Testis (tissue), 2 donors: ENCODE measurements at regions not wholly inside any gene's neighbourhood (a gene's known extent, or its start where the extent isn't known, plus 50 kb on each side); places are given as distances from the start of the nearest gene placed in this dataset.

ENCODE experiments used
- DNase-seq: peaks from one replicate; pipeline ENCODE4 v3.0.0-alpha.2; 2019
- H3K27ac ChIP-seq, 2 donors: fragments of 200-600 bp; sonication (generic); one replicate each; pipeline ENCODE4 v1.5.1; 2019
- H3K27me3 ChIP-seq: fragments of 200-600 bp; sonication (generic); one replicate; pipeline ENCODE4 v1.5.1; 2019
- H3K36me3 ChIP-seq: fragments of 200-600 bp; sonication (generic); one replicate; pipeline ENCODE4 v1.5.1; 2017; ENCODE audit warnings: low read depth; ENCODE audit errors: missing control alignments
- H3K4me1 ChIP-seq: fragments of 200-600 bp; sonication (generic); one replicate; pipeline ENCODE4 v1.5.1; 2019
- H3K4me3 ChIP-seq, 2 donors: fragments of 200-600 bp; sonication (generic); one replicate each; pipeline ENCODE4 v1.5.1; 2017 to 2019
- H3K9me3 ChIP-seq: fragments of 200-600 bp; sonication (generic); one replicate; pipeline ENCODE4 v1.5.1; 2017
- POLR2A ChIP-seq: fragments of 450-650 bp; IDR thresholded peaks from one replicate; pipeline ENCODE4 v1.6.1; 2017; ENCODE audit warnings: antibody characterized with exemption, mild to moderate bottlenecking, moderate library complexity
- WGBS, 2 donors: methylation state at CpG; one replicate each; pipeline ENCODE4 v1.1.5; 2018; 5-methylcytosine and 5-hydroxymethylcytosine counted together
- intact Hi-C: fragments of 100-400 bp; cut with DNase I; formaldehyde crosslinking; loops from one replicate; pipeline ENCODE4 v1.15.1; 2023; ENCODE audit warnings: low total_unique reads
- TF ChIP-seq, protein P1 (sequence below), 3 experiments: fragments of 450-650 bp in 2 of 3; fragments of 200-600 bp in 1 of 3; sonication (generic) in 1 of 3; IDR thresholded peaks; one replicate each; pipeline ENCODE4 v1.5.1; 2016 to 2019; ENCODE audit warnings: antibody characterized with exemption in 3 of 3, mild to moderate bottlenecking in 2 of 3, moderate library complexity in 1 of 3

DNA sequence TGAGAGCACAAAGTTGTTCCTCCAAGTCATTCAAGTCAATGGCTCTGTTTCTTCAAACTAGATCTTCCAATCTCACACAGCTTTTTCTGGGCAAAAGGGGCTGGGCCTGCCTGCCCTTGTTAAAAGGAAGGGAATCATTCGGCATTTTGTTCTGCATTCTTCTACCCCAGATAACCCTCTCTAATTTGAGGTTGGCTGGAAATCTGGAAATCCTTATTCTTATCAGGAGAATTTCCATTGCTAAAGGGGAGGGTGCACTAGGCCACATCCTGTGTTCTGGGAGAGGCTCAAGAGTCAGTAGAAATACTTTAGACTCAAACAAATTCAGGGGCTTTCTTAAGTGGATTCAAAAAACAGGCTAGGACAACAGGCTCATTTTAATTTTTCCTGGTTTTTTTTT is 384.7 kb upstream of the ZNF462 start:
- TF ChIP-seq POLR2A, result no peak
- TF ChIP-seq, protein P1, sequence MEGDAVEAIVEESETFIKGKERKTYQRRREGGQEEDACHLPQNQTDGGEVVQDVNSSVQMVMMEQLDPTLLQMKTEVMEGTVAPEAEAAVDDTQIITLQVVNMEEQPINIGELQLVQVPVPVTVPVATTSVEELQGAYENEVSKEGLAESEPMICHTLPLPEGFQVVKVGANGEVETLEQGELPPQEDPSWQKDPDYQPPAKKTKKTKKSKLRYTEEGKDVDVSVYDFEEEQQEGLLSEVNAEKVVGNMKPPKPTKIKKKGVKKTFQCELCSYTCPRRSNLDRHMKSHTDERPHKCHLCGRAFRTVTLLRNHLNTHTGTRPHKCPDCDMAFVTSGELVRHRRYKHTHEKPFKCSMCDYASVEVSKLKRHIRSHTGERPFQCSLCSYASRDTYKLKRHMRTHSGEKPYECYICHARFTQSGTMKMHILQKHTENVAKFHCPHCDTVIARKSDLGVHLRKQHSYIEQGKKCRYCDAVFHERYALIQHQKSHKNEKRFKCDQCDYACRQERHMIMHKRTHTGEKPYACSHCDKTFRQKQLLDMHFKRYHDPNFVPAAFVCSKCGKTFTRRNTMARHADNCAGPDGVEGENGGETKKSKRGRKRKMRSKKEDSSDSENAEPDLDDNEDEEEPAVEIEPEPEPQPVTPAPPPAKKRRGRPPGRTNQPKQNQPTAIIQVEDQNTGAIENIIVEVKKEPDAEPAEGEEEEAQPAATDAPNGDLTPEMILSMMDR (IDR thresholded peaks at IDR 0.05), result no peak
- H3K9me3 ChIP-seq, result no peaks in the 10 kb centered on the region
- DNase-seq, result no peak
- H3K4me3 ChIP-seq, result no peak overlapping the region
- no peaks in the 10 kb centered on the region for H3K27me3 ChIP-seq
- H3K27ac ChIP-seq, result no peak overlapping the region
- no peaks in the 10 kb centered on the region for H3K4me1 ChIP-seq
- WGBS, 2 donors, result 33 to 37% methylated on average over 1 of the region's 1 CpG
- intact Hi-C loops, result no loop called here
- no peaks in the 10 kb centered on the region for H3K36me3 ChIP-seq

DNA sequence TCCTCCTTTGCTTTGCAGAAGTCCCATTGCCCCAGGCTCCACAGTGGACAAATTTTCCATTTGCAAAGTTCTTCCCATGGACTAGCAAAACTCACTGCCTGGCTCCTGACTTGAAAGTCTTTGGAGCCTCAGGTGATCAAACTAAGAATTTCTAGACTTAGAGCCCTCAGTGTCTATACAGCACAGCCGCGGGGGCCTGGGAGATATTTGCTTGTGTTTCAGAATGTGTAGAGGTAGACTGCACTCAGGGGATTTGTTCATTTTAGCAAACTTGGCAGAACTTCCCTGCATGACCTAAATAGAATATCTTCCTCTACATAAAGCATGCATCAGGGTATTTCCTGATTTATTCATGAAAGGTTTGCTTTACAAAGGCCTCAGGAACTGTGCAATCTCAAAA is 384.2 kb upstream of the ZNF462 start:
- DNase-seq, result no peak
- Histone ChIP-seq H3K36me3 (no peaks in the 10 kb centered on the region), H3K9me3 (no peaks in the 10 kb centered on the region), H3K27ac (no peak overlapping the region), H3K27me3 (no peaks in the 10 kb centered on the region), H3K4me3 (no peak overlapping the region), H3K4me1 (no peaks in the 10 kb centered on the region)
- intact Hi-C loops, result no loop called here
- TF ChIP-seq, protein P1 (IDR thresholded peaks at IDR 0.05), result no peak
- no peak for TF ChIP-seq POLR2A
- WGBS, 2 donors, result 50 to 79% methylated on average over 2 of the region's 2 CpGs

DNA sequence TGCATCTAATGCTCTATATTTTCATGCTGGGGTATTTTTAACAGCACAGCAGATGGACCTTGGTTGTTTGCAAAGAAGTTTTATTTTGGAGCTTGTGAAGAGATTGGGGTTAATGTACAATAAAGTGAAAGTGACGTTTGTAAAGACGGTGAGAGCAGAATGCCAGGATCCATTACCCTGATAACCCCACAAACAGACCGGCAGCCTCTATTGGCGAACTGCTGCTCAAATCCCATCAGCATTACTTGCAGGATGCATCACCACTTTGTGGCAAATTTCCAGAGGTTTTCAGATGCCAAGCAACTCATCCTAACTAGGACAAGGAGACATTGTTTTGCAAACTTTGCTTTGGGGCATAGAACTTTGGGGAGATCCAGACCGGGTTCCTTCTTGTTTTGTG is 383.3 kb upstream of the ZNF462 start:
- no peaks in the 10 kb centered on the region for H3K27me3 ChIP-seq
- intact Hi-C loops, result no loop called here
- WGBS, 2 donors, result 66 to 69% methylated on average over 5 of the region's 5 CpGs
- DNase-seq, result no peak
- H3K36me3 ChIP-seq, result no peaks in the 10 kb centered on the region
- H3K4me3 ChIP-seq, result no peak overlapping the region
- TF ChIP-seq POLR2A, result no peak
- TF ChIP-seq, protein P1 (IDR thresholded peaks at IDR 0.05), result no peak
- H3K27ac ChIP-seq, result no peak overlapping the region
- no peaks in the 10 kb centered on the region for H3K4me1 ChIP-seq
- no peaks in the 10 kb centered on the region for H3K9me3 ChIP-seq

DNA sequence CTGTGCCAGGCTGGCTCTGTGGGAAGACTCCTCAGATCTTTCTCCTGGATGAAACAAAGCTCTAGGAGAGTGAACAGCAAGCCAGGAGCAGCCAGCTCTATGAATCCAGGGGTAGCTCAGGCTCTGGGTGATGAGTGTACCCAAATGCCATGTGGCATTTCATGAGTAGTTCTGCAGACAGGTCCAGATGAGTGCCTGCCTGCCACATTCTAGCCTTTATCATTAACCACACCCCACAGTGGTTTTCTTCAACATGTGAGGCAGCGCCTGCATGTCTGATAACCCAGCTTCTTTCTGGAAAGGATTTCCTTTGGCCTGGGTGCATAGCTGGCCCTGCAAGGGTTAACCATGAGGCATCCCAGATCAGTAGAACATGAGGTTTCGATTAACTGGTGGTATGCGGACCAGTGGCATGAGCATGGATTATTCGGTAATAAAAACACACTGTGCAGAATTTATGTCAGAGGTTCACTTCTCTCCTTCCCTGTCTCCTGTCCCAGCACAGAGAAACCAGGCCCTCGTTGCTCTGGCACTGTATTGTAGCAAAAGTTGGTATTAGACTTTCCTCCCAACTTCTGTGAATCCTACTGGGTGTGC is 381.9 kb upstream of the ZNF462 start:
- intact Hi-C loops, result no loop called here
- Histone ChIP-seq H3K9me3 (no peaks in the 10 kb centered on the region), H3K36me3 (no peaks in the 10 kb centered on the region), H3K27ac (no peak overlapping the region), H3K4me3 (no peak overlapping the region), H3K27me3 (no peaks in the 10 kb centered on the region), H3K4me1 (no peaks in the 10 kb centered on the region)
- 66 to 75% methylated on average over 5 of the region's 5 CpGs for WGBS, 2 donors
- no peak for TF ChIP-seq POLR2A
- TF ChIP-seq, protein P1 (IDR thresholded peaks at IDR 0.05), result no peak
- no peak for DNase-seq

DNA sequence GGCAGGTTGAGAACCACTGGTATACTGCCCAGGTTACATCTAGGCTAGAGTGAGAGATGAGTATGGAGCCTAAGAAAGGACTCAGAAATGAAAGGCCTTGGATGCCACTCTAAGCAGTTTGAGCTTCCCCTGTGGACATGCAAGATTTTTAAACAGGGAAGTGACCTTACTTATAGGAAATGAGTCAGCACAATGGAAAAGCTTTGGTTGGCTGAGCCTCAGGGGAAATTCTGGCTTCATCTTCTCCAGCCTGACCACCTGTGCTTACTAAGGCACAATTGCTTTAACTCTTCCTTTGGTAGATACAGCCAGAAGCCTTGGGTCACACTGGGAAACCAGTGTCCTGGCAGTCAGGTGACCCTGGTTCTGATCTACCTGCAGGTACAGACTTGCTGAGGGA is 380.2 kb upstream of the ZNF462 start:
- intact Hi-C loops, result no loop called here
- Histone ChIP-seq H3K9me3 (no peaks in the 10 kb centered on the region), H3K4me1 (no peaks in the 10 kb centered on the region), H3K27ac (no peak overlapping the region), H3K36me3 (no peaks in the 10 kb centered on the region), H3K27me3 (no peaks in the 10 kb centered on the region), H3K4me3 (no peak overlapping the region)
- TF ChIP-seq POLR2A, result no peak
- TF ChIP-seq, protein P1 (IDR thresholded peaks at IDR 0.05), result no peak
- DNase-seq, result no peak
